ENCODE measurements at regions not wholly inside any gene's neighbourhood (a gene's known extent, or its start where the extent isn't known, plus 50 kb on each side); places are given as distances from the start of the nearest gene placed in this dataset.

GRCh38 chr18:61616111-61616610 is 276.6 kb downstream of the RNF152 start:
- DNase-seq, result no peak

- no peak for DNase-seq
These were observed 279.3 kb downstream of the CDH20 start for GRCh38 chr18:61612517-61612916.

GRCh38 chr18:61609131-61609530 is 275.9 kb downstream of the CDH20 start:
- no peak for DNase-seq

GRCh38 chr18:61608316-61608715 is 275.1 kb downstream of the CDH20 start:
- no peak for DNase-seq

GRCh38 chr18:61607867-61608266 is 274.6 kb downstream of the CDH20 start:
- DNase-seq, result no peak

- no peak for DNase-seq
These were observed 273.5 kb downstream of the CDH20 start for GRCh38 chr18:61606759-61607158.

- DNase-seq, result no peak
These were observed 272.9 kb downstream of the CDH20 start for GRCh38 chr18:61606068-61606660.

GRCh38 chr18:61605376-61606067 is 272.3 kb downstream of the CDH20 start:
- DNase-seq, result no peak

All from NCI-H187 treated with DMSO at 0.1 percent for 48 hours (cell line).